Central memory CD8-positive, alpha-beta T cell (primary cell): ENCODE measurements at regions not wholly inside any gene's neighbourhood (a gene's known extent, or its start where the extent isn't known, plus 50 kb on each side); places are given as distances from the start of the nearest gene placed in this dataset.

Source experiments
- ATAC-seq: fragments of 150-1000 bp; cut with Tn5 transposase; replicated peaks from 2 replicates; pipeline ENCODE4 v1.10.0; 2022; ENCODE audit warnings: mild to moderate bottlenecking, moderate FRiP score, moderate number of reproducible peaks; ENCODE audit not compliant: poor library complexity, severe bottlenecking; ENCODE audit errors: extremely low read depth
- DNase-seq, 2 donors: peaks; one replicate each; pipeline ENCODE4 v3.0.0; 2021; ENCODE audit warnings: low spot score in 2 of 2
- H3K27ac Mint-ChIP-seq: one replicate; pipeline ENCODE4 v1.8.0; 2022; ENCODE audit warnings: low read depth, mild to moderate bottlenecking, moderate library complexity, mixed read lengths
- H3K27me3 Mint-ChIP-seq: one replicate; pipeline ENCODE4 v1.8.0; 2022; ENCODE audit warnings: mixed read lengths
- H3K36me3 Mint-ChIP-seq: one replicate; pipeline ENCODE4 v1.8.0; 2022; ENCODE audit warnings: mild to moderate bottlenecking, moderate library complexity, mixed read lengths; ENCODE audit not compliant: insufficient read depth
- H3K4me1 Mint-ChIP-seq: one replicate; pipeline ENCODE4 v1.8.0; 2022; ENCODE audit warnings: mixed read lengths
- H3K4me3 Mint-ChIP-seq: one replicate; pipeline ENCODE4 v1.8.0; 2022; ENCODE audit warnings: mild to moderate bottlenecking, moderate library complexity, mixed read lengths
- H3K9me3 Mint-ChIP-seq: one replicate; pipeline ENCODE4 v1.8.0; 2022; ENCODE audit warnings: mixed read lengths

GRCh38 chrY:21261158-21261557 is 250.0 kb upstream of the RBMY1B start:
- Mint-ChIP-seq H3K4me3 (no peak overlapping the region), H3K9me3 (no peaks in the 10 kb centered on the region), H3K27me3 (no peaks in the 10 kb centered on the region), H3K4me1 (peaks cover 11% of the 10 kb centered on the region), H3K27ac (no peak overlapping the region), H3K36me3 (peaks cover 2% of the 10 kb centered on the region)
- ATAC-seq: no peak
- no peak for DNase-seq

DNA sequence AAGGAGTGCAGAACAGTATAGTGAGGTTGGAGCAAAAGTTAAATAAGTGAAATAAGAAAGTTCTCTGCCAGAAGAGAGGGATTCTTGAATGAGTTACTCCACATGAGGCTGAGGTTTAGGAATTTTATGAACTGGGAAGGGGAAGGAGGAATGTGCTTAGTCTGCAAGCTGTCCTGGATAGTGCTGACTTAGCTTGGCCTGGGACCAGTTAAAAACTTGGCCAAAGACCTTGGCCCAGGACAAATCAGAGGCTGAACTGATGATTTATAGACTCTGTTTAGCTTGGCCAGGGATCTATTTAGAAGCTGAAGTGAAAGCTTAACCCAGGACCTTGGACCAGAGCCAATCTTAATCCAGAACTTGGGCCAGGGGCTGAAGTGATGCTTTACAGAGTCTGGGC is 244.4 kb upstream of the RBMY1B start:
- H3K9me3 Mint-ChIP-seq: no peaks in the 10 kb centered on the region
- no peaks in the 10 kb centered on the region for H3K27me3 Mint-ChIP-seq
- H3K4me1 Mint-ChIP-seq: no peaks in the 10 kb centered on the region
- H3K36me3 Mint-ChIP-seq: peaks cover 2% of the 10 kb centered on the region
- H3K27ac Mint-ChIP-seq: no peak overlapping the region
- ATAC-seq (no peak), DNase-seq (no peak)
- no peak overlapping the region for H3K4me3 Mint-ChIP-seq

DNA sequence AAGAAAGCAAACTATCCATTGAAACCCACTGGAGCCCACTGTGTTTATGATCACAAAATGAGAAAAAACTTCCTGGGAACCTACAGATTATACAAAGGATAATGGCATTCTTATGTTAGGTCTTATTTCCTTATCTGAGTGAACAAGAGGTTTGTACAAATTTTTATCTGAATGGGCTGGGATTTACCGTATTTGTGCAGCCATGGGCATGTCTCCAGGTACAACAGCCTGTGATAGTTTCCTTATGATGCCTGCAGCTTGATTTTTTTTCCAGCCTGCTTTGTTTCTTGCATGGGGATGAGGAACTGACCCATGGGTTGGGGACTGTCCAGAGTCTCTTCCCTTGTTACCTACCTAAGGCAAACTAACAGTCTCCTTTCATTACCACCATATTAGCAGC is 244.0 kb upstream of the RBMY1B start:
- no peak for ATAC-seq
- DNase-seq: no peak
- H3K27me3 Mint-ChIP-seq: no peaks in the 10 kb centered on the region
- no peak overlapping the region for H3K4me3 Mint-ChIP-seq
- peaks cover 2% of the 10 kb centered on the region for H3K36me3 Mint-ChIP-seq
- no peak overlapping the region for H3K27ac Mint-ChIP-seq
- no peaks in the 10 kb centered on the region for H3K4me1 Mint-ChIP-seq
- H3K9me3 Mint-ChIP-seq: no peaks in the 10 kb centered on the region

GRCh38 chrY:21287769-21288168 is 223.4 kb upstream of the RBMY1B start:
- ATAC-seq (no peak), DNase-seq (no peak)
- Mint-ChIP-seq H3K36me3 (no peaks in the 10 kb centered on the region), H3K27ac (no peak overlapping the region), H3K9me3 (no peaks in the 10 kb centered on the region), H3K4me1 (no peaks in the 10 kb centered on the region), H3K27me3 (peaks cover 11% of the 10 kb centered on the region), H3K4me3 (no peak overlapping the region)

DNA sequence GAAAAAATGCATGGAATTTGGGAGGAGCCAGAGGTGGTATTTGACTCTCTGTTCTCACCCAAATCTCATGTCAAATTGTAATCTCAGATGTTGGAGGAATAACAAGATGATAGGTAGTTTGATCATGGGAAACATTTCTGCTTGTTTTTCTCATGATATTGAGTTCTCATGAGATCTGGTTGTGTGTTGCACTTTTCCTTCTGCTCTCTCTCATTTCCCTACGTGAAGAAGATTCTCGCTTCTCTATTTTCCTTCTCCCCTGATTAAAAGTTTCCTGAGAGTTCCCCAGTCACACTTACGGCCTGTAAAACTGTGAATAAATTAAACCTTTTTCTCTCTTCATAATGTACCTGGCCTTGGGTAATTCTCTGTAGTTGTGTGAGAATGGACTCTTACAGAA is 222.2 kb upstream of the RBMY1B start:
- DNase-seq (no peak), ATAC-seq (no peak)
- no peaks in the 10 kb centered on the region for H3K9me3 Mint-ChIP-seq
- H3K4me1 Mint-ChIP-seq: no peaks in the 10 kb centered on the region
- no peak overlapping the region for H3K4me3 Mint-ChIP-seq
- no peaks in the 10 kb centered on the region for H3K27me3 Mint-ChIP-seq
- no peak overlapping the region for H3K27ac Mint-ChIP-seq
- no peaks in the 10 kb centered on the region for H3K36me3 Mint-ChIP-seq

DNA sequence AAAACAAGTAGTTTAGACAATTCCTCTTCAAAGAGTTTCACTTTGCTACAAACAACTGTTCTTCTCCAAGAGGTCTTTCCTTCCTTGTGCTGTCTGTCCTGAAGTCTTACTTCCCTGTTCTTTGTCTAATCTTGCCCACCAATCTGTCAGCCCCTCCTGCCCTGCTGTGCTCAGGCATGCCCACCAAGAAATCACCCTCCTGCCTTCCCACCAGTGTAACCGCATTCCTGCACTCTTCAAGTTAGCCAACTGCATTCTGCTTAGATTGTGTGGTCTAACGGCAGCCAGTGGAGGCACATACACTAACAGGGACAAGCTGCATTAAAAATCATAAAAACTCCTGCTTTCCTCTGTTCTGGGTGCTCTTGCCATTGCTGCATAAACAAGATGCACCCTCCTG is 215.9 kb upstream of the RBMY1B start:
- DNase-seq (no peak), ATAC-seq (no peak)
- H3K4me3 Mint-ChIP-seq: no peak overlapping the region
- peaks cover 48% of the 10 kb centered on the region for H3K27me3 Mint-ChIP-seq
- no peak overlapping the region for H3K27ac Mint-ChIP-seq
- H3K9me3 Mint-ChIP-seq: no peaks in the 10 kb centered on the region
- H3K36me3 Mint-ChIP-seq: no peaks in the 10 kb centered on the region
- H3K4me1 Mint-ChIP-seq: no peaks in the 10 kb centered on the region

DNA sequence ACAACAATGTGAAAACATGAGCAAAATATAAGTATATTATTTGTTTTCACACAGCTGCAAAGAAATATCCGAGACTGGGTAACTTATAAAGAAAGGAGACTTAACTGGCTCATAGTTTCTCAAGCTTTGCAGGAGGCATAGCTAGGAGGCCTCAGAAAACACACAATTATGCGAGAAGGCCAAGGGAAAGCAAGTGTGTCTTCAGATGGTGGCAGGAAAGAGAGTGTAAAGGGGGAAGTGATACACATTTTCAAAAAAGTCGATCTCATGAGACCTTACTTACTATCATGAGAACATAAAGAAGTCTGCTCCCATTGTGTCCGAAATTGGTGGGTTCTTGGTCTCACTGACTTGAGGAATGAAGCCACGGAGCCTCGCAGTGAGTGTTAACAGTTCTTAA is 208.9 kb upstream of the RBMY1B start:
- H3K4me1 Mint-ChIP-seq: no peaks in the 10 kb centered on the region
- no peak for DNase-seq
- no peak overlapping the region for H3K4me3 Mint-ChIP-seq
- H3K9me3 Mint-ChIP-seq: no peaks in the 10 kb centered on the region
- H3K36me3 Mint-ChIP-seq: no peaks in the 10 kb centered on the region
- no peak overlapping the region for H3K27ac Mint-ChIP-seq
- peaks cover 21% of the 10 kb centered on the region for H3K27me3 Mint-ChIP-seq
- ATAC-seq: no peak

DNA sequence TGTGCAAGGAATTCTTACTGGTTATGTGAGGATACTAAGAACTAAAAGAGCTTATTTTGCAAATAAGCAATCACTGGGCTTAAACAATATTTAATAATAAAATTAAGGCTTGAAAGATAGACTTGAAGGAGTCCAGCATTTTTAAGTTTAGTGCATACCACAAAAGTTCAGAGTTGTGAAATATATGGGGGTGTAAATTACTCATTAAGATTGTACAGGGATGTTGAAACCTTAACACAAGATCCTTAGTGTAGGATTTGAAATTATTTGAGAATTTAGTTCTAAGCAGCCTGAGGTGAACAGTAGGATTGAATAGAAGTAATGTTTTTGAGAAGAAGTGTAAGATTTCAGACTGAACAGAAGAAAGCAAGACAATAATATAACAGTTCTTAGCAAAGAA is 195.8 kb upstream of the RBMY1B start:
- Mint-ChIP-seq H3K4me3 (no peak overlapping the region), H3K27ac (no peak overlapping the region), H3K9me3 (no peaks in the 10 kb centered on the region), H3K36me3 (no peaks in the 10 kb centered on the region), H3K27me3 (no peaks in the 10 kb centered on the region), H3K4me1 (no peaks in the 10 kb centered on the region)
- DNase-seq (no peak), ATAC-seq (no peak)
